ENCODE measurements at regions not wholly inside any gene's neighbourhood (a gene's known extent, or its start where the extent isn't known, plus 50 kb on each side); places are given as distances from the start of the nearest gene placed in this dataset.
"Not testable (repeated sequence)": the region's sequence is repeated elsewhere in the genome, so short reads cannot be mapped to it uniquely, and the experiment has no call there.

GRCh38 chr4:111377880-111378279, 755.0 kb upstream of the PITX2 start:
- not testable (repeated sequence) for H3K9me3 Mint-ChIP-seq; H3K27me3 Mint-ChIP-seq (ENCODE audit: low read depth); DNase-seq; H3K4me3 Mint-ChIP-seq; H3K36me3 Mint-ChIP-seq (ENCODE audit: insufficient read depth); ATAC-seq; H3K4me1 Mint-ChIP-seq (ENCODE audit: low read depth)

GRCh38 chr4:111388561-111388960, 756.7 kb upstream of the FAM241A start:
- peaks cover 20% of the 10 kb centered on the region for H3K9me3 Mint-ChIP-seq
- no peak overlapping the region for H3K4me3 Mint-ChIP-seq
- no peaks in the 10 kb centered on the region for H3K36me3 Mint-ChIP-seq (ENCODE audit: insufficient read depth)
- ATAC-seq: no peak
- H3K27me3 Mint-ChIP-seq (ENCODE audit: low read depth): no peaks in the 10 kb centered on the region
- no peak for DNase-seq
- no peaks in the 10 kb centered on the region for H3K4me1 Mint-ChIP-seq (ENCODE audit: low read depth)

GRCh38 chr4:111391829-111392228, 753.4 kb upstream of the FAM241A start:
- no peaks in the 10 kb centered on the region for H3K27me3 Mint-ChIP-seq (ENCODE audit: low read depth)
- no peak for ATAC-seq
- DNase-seq: no peak
- no peaks in the 10 kb centered on the region for H3K36me3 Mint-ChIP-seq (ENCODE audit: insufficient read depth)
- no peak overlapping the region for H3K4me3 Mint-ChIP-seq
- peaks cover 10% of the 10 kb centered on the region for H3K9me3 Mint-ChIP-seq
- no peaks in the 10 kb centered on the region for H3K4me1 Mint-ChIP-seq (ENCODE audit: low read depth)

GRCh38 chr4:111393781-111394180, 751.5 kb upstream of the FAM241A start:
- Mint-ChIP-seq H3K36me3 (ENCODE audit: insufficient read depth) (no peaks in the 10 kb centered on the region), H3K4me3 (no peak overlapping the region)

GRCh38 chr4:111398906-111399330, 746.3 kb upstream of the FAM241A start:
- Mint-ChIP-seq H3K36me3 (ENCODE audit: insufficient read depth) (no peaks in the 10 kb centered on the region), H3K4me1 (ENCODE audit: low read depth) (no peaks in the 10 kb centered on the region), H3K4me3 (no peak overlapping the region), H3K27me3 (ENCODE audit: low read depth) (no peaks in the 10 kb centered on the region), H3K9me3 (peaks cover 13% of the 10 kb centered on the region)
- ATAC-seq (no peak), DNase-seq (no peak)

More at GRCh38 chr4:111393781-111394180, 751.5 kb upstream of the FAM241A start:
- Mint-ChIP-seq H3K27me3 (ENCODE audit: low read depth) (no peaks in the 10 kb centered on the region), H3K4me1 (ENCODE audit: low read depth) (no peaks in the 10 kb centered on the region), H3K9me3 (peaks cover 18% of the 10 kb centered on the region)
- no peak for DNase-seq
- ATAC-seq: no peak

- Mint-ChIP-seq H3K36me3 (ENCODE audit: insufficient read depth) (no peaks in the 10 kb centered on the region), H3K27me3 (ENCODE audit: low read depth) (no peaks in the 10 kb centered on the region), H3K9me3 (peaks cover 13% of the 10 kb centered on the region), H3K4me1 (ENCODE audit: low read depth) (no peaks in the 10 kb centered on the region), H3K4me3 (no peak overlapping the region)
- ATAC-seq: no peak
- DNase-seq: no peak
These were observed 745.6 kb upstream of the FAM241A start for GRCh38 chr4:111399623-111400022.

- Mint-ChIP-seq H3K27me3 (ENCODE audit: low read depth) (no peaks in the 10 kb centered on the region), H3K9me3 (peaks cover 13% of the 10 kb centered on the region), H3K4me3 (no peak overlapping the region), H3K4me1 (ENCODE audit: low read depth) (no peaks in the 10 kb centered on the region), H3K36me3 (ENCODE audit: insufficient read depth) (no peaks in the 10 kb centered on the region)
- no peak for DNase-seq
- no peak for ATAC-seq
These were observed 744.5 kb upstream of the FAM241A start for GRCh38 chr4:111400741-111401140.

GRCh38 chr4:111404673-111405072, 740.6 kb upstream of the FAM241A start:
- Mint-ChIP-seq H3K4me1 (ENCODE audit: low read depth) (no peaks in the 10 kb centered on the region), H3K36me3 (ENCODE audit: insufficient read depth) (no peaks in the 10 kb centered on the region), H3K9me3 (peaks cover 5% of the 10 kb centered on the region), H3K27me3 (ENCODE audit: low read depth) (no peaks in the 10 kb centered on the region), H3K4me3 (no peak overlapping the region)
- DNase-seq (no peak), ATAC-seq (no peak)

- peaks cover 2% of the 10 kb centered on the region for H3K9me3 Mint-ChIP-seq
- H3K27me3 Mint-ChIP-seq (ENCODE audit: low read depth): no peaks in the 10 kb centered on the region
- H3K4me3 Mint-ChIP-seq: no peak overlapping the region
- ATAC-seq (no peak), DNase-seq (no peak)
- no peaks in the 10 kb centered on the region for H3K4me1 Mint-ChIP-seq (ENCODE audit: low read depth)
- no peaks in the 10 kb centered on the region for H3K36me3 Mint-ChIP-seq (ENCODE audit: insufficient read depth)
These were observed 739.3 kb upstream of the FAM241A start for GRCh38 chr4:111405989-111406388.

GRCh38 chr4:111410571-111410970, 734.7 kb upstream of the FAM241A start:
- no peaks in the 10 kb centered on the region for H3K27me3 Mint-ChIP-seq (ENCODE audit: low read depth)
- no peak overlapping the region for H3K4me3 Mint-ChIP-seq
- ATAC-seq: no peak
- no peak for DNase-seq
- peaks cover 15% of the 10 kb centered on the region for H3K9me3 Mint-ChIP-seq
- H3K4me1 Mint-ChIP-seq (ENCODE audit: low read depth): no peaks in the 10 kb centered on the region
- no peaks in the 10 kb centered on the region for H3K36me3 Mint-ChIP-seq (ENCODE audit: insufficient read depth)

- Mint-ChIP-seq H3K36me3 (ENCODE audit: insufficient read depth) (no peaks in the 10 kb centered on the region), H3K9me3 (peaks cover 4% of the 10 kb centered on the region), H3K27me3 (ENCODE audit: low read depth) (no peaks in the 10 kb centered on the region), H3K4me1 (ENCODE audit: low read depth) (no peaks in the 10 kb centered on the region), H3K4me3 (no peak overlapping the region)
- DNase-seq: no peak
- ATAC-seq: no peak
These were observed 727.7 kb upstream of the FAM241A start for GRCh38 chr4:111417521-111417920.

GRCh38 chr4:111433441-111433840, 711.8 kb upstream of the FAM241A start:
- ATAC-seq: no peak
- no peaks in the 10 kb centered on the region for H3K27me3 Mint-ChIP-seq (ENCODE audit: low read depth)
- H3K4me1 Mint-ChIP-seq (ENCODE audit: low read depth): no peaks in the 10 kb centered on the region
- no peak for DNase-seq
- no peak overlapping the region for H3K4me3 Mint-ChIP-seq
- H3K9me3 Mint-ChIP-seq: no peaks in the 10 kb centered on the region
- H3K36me3 Mint-ChIP-seq (ENCODE audit: insufficient read depth): no peaks in the 10 kb centered on the region

GRCh38 chr4:111434586-111434985, 710.7 kb upstream of the FAM241A start:
- no peaks in the 10 kb centered on the region for H3K9me3 Mint-ChIP-seq
- H3K36me3 Mint-ChIP-seq (ENCODE audit: insufficient read depth): no peaks in the 10 kb centered on the region
- no peaks in the 10 kb centered on the region for H3K4me1 Mint-ChIP-seq (ENCODE audit: low read depth)
- H3K4me3 Mint-ChIP-seq: no peak overlapping the region
- DNase-seq (no peak), ATAC-seq (no peak)
- H3K27me3 Mint-ChIP-seq (ENCODE audit: low read depth): no peaks in the 10 kb centered on the region

- H3K9me3 Mint-ChIP-seq: no peaks in the 10 kb centered on the region
- H3K4me1 Mint-ChIP-seq (ENCODE audit: low read depth): no peaks in the 10 kb centered on the region
- no peaks in the 10 kb centered on the region for H3K27me3 Mint-ChIP-seq (ENCODE audit: low read depth)
- no peaks in the 10 kb centered on the region for H3K36me3 Mint-ChIP-seq (ENCODE audit: insufficient read depth)
- no peak overlapping the region for H3K4me3 Mint-ChIP-seq
- no peak for DNase-seq
- no peak for ATAC-seq
These were observed 709.1 kb upstream of the FAM241A start for GRCh38 chr4:111435986-111436744.

GRCh38 chr4:111441687-111442086, 703.6 kb upstream of the FAM241A start:
- Mint-ChIP-seq H3K9me3 (no peaks in the 10 kb centered on the region), H3K4me3 (no peak overlapping the region), H3K27me3 (ENCODE audit: low read depth) (no peaks in the 10 kb centered on the region), H3K4me1 (ENCODE audit: low read depth) (no peaks in the 10 kb centered on the region), H3K36me3 (ENCODE audit: insufficient read depth) (no peaks in the 10 kb centered on the region)
- no peak for DNase-seq
- ATAC-seq: no peak
